ENCODE measurements at regions not wholly inside any gene's neighbourhood (a gene's known extent, or its start where the extent isn't known, plus 50 kb on each side); places are given as distances from the start of the nearest gene placed in this dataset.

DNA sequence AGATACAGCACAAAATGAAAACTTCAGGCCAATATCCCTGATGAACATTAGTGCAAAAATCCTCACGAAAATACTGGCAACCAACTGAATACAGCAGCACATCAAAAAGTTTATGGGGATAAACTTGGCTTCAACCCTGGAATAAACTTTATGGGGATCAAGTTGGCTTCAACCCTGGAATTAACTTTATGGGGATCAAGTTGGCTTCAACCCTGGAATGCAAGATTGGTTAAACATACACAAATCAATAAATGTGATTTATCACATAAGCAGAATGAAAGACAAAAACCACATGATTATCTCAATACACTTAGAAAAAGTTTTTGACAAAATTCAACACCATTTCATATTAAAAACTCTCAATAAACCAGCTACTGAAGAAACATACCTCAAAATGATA lies 213.7 kb upstream of the DMRTA1 start:
- TF ChIP-seq, protein P1, sequence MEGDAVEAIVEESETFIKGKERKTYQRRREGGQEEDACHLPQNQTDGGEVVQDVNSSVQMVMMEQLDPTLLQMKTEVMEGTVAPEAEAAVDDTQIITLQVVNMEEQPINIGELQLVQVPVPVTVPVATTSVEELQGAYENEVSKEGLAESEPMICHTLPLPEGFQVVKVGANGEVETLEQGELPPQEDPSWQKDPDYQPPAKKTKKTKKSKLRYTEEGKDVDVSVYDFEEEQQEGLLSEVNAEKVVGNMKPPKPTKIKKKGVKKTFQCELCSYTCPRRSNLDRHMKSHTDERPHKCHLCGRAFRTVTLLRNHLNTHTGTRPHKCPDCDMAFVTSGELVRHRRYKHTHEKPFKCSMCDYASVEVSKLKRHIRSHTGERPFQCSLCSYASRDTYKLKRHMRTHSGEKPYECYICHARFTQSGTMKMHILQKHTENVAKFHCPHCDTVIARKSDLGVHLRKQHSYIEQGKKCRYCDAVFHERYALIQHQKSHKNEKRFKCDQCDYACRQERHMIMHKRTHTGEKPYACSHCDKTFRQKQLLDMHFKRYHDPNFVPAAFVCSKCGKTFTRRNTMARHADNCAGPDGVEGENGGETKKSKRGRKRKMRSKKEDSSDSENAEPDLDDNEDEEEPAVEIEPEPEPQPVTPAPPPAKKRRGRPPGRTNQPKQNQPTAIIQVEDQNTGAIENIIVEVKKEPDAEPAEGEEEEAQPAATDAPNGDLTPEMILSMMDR (conservative IDR thresholded peaks at IDR 0.05) = no peak
- TF ChIP-seq EZH2 (IDR thresholded peaks at IDR 0.05; ENCODE audit: low read depth) = no peak

All from PC-9 (cell line).